GM12878 (cell line): ENCODE measurements at regions not wholly inside any gene's neighbourhood (a gene's known extent, or its start where the extent isn't known, plus 50 kb on each side); places are given as distances from the start of the nearest gene placed in this dataset.

Experiments
- CTCF ChIP-seq, 3 experiments: IDR thresholded peaks in 2 of 3; conservative IDR thresholded peaks in 1 of 3; 2 replicates each; pipeline ENCODE4 v1.5.1; 2011; ENCODE audit warnings: low read depth in 3 of 3, low read length in 3 of 3, mild to moderate bottlenecking in 3 of 3, control low read depth in 2 of 3, moderate library complexity in 2 of 3, inconsistent platforms in 1 of 3, mixed read lengths in 1 of 3; ENCODE audit not compliant: control insufficient read depth in 2 of 3, insufficient read depth in 1 of 3; ENCODE audit errors: extremely low read depth in 1 of 3
- MYB ChIP-seq: fragments of 150-350 bp; IDR thresholded peaks from 2 replicates; pipeline ENCODE4 v1.6.1; 2014; ENCODE audit warnings: mild to moderate bottlenecking, low read depth, low read length, borderline replicate concordance
- SIN3A ChIP-seq: IDR thresholded peaks from 2 replicates; pipeline ENCODE4 v1.6.1; 2012; ENCODE audit warnings: low read depth, low read length, improper control_type of control experiment

DNA sequence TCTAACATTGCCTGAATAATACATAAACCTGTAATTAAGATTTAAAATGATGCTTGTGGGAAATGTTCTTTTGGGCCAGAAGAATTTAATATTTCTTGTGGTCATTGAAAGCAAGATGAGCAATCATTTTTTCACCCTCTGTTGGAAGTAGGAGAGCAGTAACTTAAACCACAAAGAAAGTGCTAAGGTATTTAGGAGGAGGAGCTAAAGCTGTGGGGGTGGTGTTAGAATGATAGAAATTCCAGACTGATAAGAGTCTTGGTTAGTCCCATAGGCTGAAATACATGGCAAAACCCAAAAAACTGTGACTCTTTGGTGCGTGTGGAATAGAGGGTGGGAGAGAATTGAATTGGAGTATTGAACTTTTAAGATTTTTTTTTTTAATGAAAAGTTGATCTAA, 247.0 kb downstream of the YTHDC2 start:
- no peak for TF ChIP-seq CTCF (IDR thresholded peaks at IDR 0.05 in 2 of 3, conservative IDR thresholded peaks at IDR 0.05 in 1 of 3; ENCODE audit: control insufficient read depth in 2 of 3, extremely low read depth in 1 of 3, insufficient read depth in 1 of 3, low read depth in 3 of 3, low read length in 3 of 3)
- TF ChIP-seq MYB, result no peak
- no peak for TF ChIP-seq SIN3A
